SK-N-SH treated with all-trans-retinoic acid at 6 μM for 48 hours (cell line): ENCODE measurements at regions not wholly inside any gene's neighbourhood (a gene's known extent, or its start where the extent isn't known, plus 50 kb on each side); places are given as distances from the start of the nearest gene placed in this dataset.

ENCODE experiments used
- ATAC-seq: fragments of 200-7000 bp; cut with Tn5 transposase; 3 replicates; pipeline ENCODE4 v1.9.1; 2020; ENCODE audit warnings: mild to moderate bottlenecking, moderate library complexity
- ARNTL ChIP-seq: fragments of 450-650 bp; formaldehyde crosslinking; IDR thresholded peaks from 2 replicates; pipeline ENCODE4 v1.5.0; 2020; ENCODE audit warnings: low read depth, mild to moderate bottlenecking, moderate library complexity, borderline replicate concordance
- BACH2 ChIP-seq: fragments of 250-450 bp; sonication (Bioruptor Pico); IDR thresholded peaks from 2 replicates; pipeline ENCODE4 v1.9.0; 2021; ENCODE audit warnings: mild to moderate bottlenecking, borderline replicate concordance
- CREB5 ChIP-seq: fragments of 250-450 bp; sonication (Bioruptor Pico); IDR thresholded peaks from 2 replicates; pipeline ENCODE4 v1.5.1; 2020; ENCODE audit warnings: low read depth, mild to moderate bottlenecking, moderate library complexity
- CSDC2 ChIP-seq: fragments of 250-450 bp; sonication (Bioruptor Pico); IDR thresholded peaks from 2 replicates; pipeline ENCODE4 v1.5.0; 2020; ENCODE audit warnings: mild to moderate bottlenecking, moderate library complexity
- CSRNP3 ChIP-seq: fragments of 250-450 bp; sonication (Bioruptor Pico); IDR thresholded peaks from 2 replicates; pipeline ENCODE4 v1.5.1; 2021; ENCODE audit warnings: mild to moderate bottlenecking, moderate library complexity
- ESRRG ChIP-seq: fragments of 250-450 bp; sonication (Bioruptor Pico); IDR thresholded peaks from 2 replicates; pipeline ENCODE4 v1.6.1; 2021; ENCODE audit warnings: mild to moderate bottlenecking
- ISL1 ChIP-seq: fragments of 250-450 bp; sonication (Bioruptor Pico); IDR thresholded peaks from 2 replicates; pipeline ENCODE4 v2.1.2; 2022; ENCODE audit warnings: mild to moderate bottlenecking, moderate library complexity
- OSR1 ChIP-seq: fragments of 250-450 bp; sonication (Bioruptor Pico); IDR thresholded peaks from 2 replicates; pipeline ENCODE4 v1.8.0; 2022; ENCODE audit warnings: moderate library complexity, mild to moderate bottlenecking, inconsistent platforms
- PATZ1 ChIP-seq: fragments of 250-450 bp; sonication (Bioruptor Pico); IDR thresholded peaks from 2 replicates; pipeline ENCODE4 v1.8.0; 2020; ENCODE audit warnings: mild to moderate bottlenecking, moderate library complexity, borderline replicate concordance
- POU6F1 ChIP-seq: fragments of 250-450 bp; sonication (Bioruptor Pico); IDR thresholded peaks from 2 replicates; pipeline ENCODE4 v1.8.0; 2021; ENCODE audit warnings: low read depth, mild to moderate bottlenecking, moderate library complexity, borderline replicate concordance
- PPARA ChIP-seq: fragments of 250-450 bp; sonication (Bioruptor Pico); IDR thresholded peaks from 2 replicates; pipeline ENCODE4 v1.5.0; 2020; ENCODE audit warnings: mild to moderate bottlenecking, borderline replicate concordance
- RARB ChIP-seq: fragments of 250-450 bp; sonication (Bioruptor Pico); IDR thresholded peaks from 2 replicates; pipeline ENCODE4 v1.8.0; 2021; ENCODE audit warnings: mild to moderate bottlenecking, moderate library complexity
- SNAI2 ChIP-seq: fragments of 250-450 bp; sonication (Bioruptor Pico); IDR thresholded peaks from 2 replicates; pipeline ENCODE4 v1.5.0; 2020; ENCODE audit warnings: mild to moderate bottlenecking, moderate library complexity
- TCF4 ChIP-seq: fragments of 250-450 bp; sonication (Bioruptor Pico); IDR thresholded peaks from 2 replicates; pipeline ENCODE4 v1.8.0; 2021; ENCODE audit warnings: mild to moderate bottlenecking, moderate library complexity, borderline replicate concordance
- TOX ChIP-seq: fragments of 250-450 bp; sonication (Bioruptor Pico); IDR thresholded peaks from 2 replicates; pipeline ENCODE4 v1.8.0; 2021; ENCODE audit warnings: mild to moderate bottlenecking, moderate library complexity, borderline replicate concordance
- TSHZ2 ChIP-seq: fragments of 250-450 bp; sonication (Bioruptor Pico); IDR thresholded peaks from 2 replicates; pipeline ENCODE4 v1.5.0; 2020; ENCODE audit warnings: mild to moderate bottlenecking, moderate library complexity
- ZC3H10 ChIP-seq: fragments of 250-450 bp; sonication (Bioruptor Pico); IDR thresholded peaks from 2 replicates; pipeline ENCODE4 v1.5.1; 2021; ENCODE audit warnings: mild to moderate bottlenecking, moderate library complexity
- ZFP3 ChIP-seq: fragments of 250-450 bp; sonication (Bioruptor Pico); IDR thresholded peaks from 2 replicates; pipeline ENCODE4 v1.5.0; 2020; ENCODE audit warnings: mild to moderate bottlenecking, moderate library complexity
- ZFP30 ChIP-seq: fragments of 450-650 bp; formaldehyde crosslinking; IDR thresholded peaks from 2 replicates; pipeline ENCODE4 v1.5.0; 2022; ENCODE audit warnings: mild to moderate bottlenecking, moderate library complexity
- ZNF70 ChIP-seq: fragments of 450-650 bp; formaldehyde crosslinking; IDR thresholded peaks from 2 replicates; pipeline ENCODE4 v1.5.0; 2020; ENCODE audit warnings: mild to moderate bottlenecking, moderate library complexity
- ZNF8 ChIP-seq: fragments of 450-650 bp; formaldehyde crosslinking; IDR thresholded peaks from 2 replicates; pipeline ENCODE4 v1.5.0; 2020; ENCODE audit warnings: mild to moderate bottlenecking, moderate library complexity

- no peak for TF ChIP-seq ZNF8 (CRISPR knock-in tag)
- no peak for TF ChIP-seq POU6F1 (CRISPR knock-in tag)
- no peak for TF ChIP-seq TOX (CRISPR knock-in tag)
- TF ChIP-seq, all 23 proteins: peak for 0
- peak; percentile 51; the same call in 2 of the 3 replicates for ATAC-seq
Observed at GRCh38 chr16:55056585-55057401, 126.1 kb downstream of the IRX5 start.

- ATAC-seq: no peak
Observed at GRCh38 chr16:55057866-55058265, 127.2 kb downstream of the IRX5 start.

More at GRCh38 chr16:55057866-55058265, 127.2 kb downstream of the IRX5 start:
- TF ChIP-seq POU6F1 (CRISPR knock-in tag) (no peak), SNAI2 (CRISPR knock-in tag) (no peak), ZC3H10 (no peak), CSRNP3 (CRISPR knock-in tag) (no peak), RARB (CRISPR knock-in tag) (no peak), TSHZ2 (CRISPR knock-in tag) (no peak), BACH2 (no peak), PPARA (CRISPR knock-in tag) (no peak), ZFP3 (CRISPR knock-in tag) (no peak), ESRRG (no peak), CSDC2 (no peak), CREB5 (CRISPR knock-in tag) (no peak), PATZ1 (no peak), TCF4 (CRISPR knock-in tag) (no peak), ISL1 (CRISPR knock-in tag) (no peak), OSR1 (no peak), ZFP30 (no peak), ZNF70 (CRISPR knock-in tag) (no peak), ARNTL (no peak)
